ENCODE measurements at regions not wholly inside any gene's neighbourhood (a gene's known extent, or its start where the extent isn't known, plus 50 kb on each side); places are given as distances from the start of the nearest gene placed in this dataset.

DNA sequence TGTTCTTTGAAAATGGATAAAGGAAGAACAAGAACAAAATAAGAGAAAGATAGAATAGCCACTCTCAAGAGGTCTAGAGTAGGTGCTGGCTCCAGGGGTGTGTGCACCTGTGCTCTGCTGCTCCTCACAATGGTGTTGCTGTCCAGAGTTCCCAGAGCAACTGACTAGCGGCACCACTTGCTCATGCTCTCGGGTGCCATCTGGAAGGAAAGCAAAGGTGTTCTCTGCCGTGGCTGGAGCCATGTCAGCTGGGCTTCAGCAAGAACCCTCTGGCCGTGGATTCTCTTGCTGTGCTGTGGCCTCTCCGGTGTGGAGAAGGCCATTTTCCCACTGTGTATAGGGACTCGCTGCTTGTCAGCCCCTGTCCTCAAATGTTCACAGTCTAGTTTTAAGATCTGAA lies 114.6 kb upstream of the TEX51 start:
- Mint-ChIP-seq H3K36me3 (no peaks in the 10 kb centered on the region), H3K27ac (no peak overlapping the region), H3K9me3 (peaks cover 2% of the 10 kb centered on the region), H3K4me1 (peaks cover 17% of the 10 kb centered on the region), H3K4me3 (no peak overlapping the region), H3K27me3 (ENCODE audit: insufficient read depth, low read depth) (peaks cover 17% of the 10 kb centered on the region)
- Histone ChIP-seq H3K9ac (no peak overlapping the region), H3F3A (ENCODE audit: low read depth) (peaks cover 4% of the 10 kb centered on the region), H4K20me1 (ENCODE audit: low read depth) (no peaks in the 10 kb centered on the region), H3K4me3 (no peak overlapping the region), H3K79me2 (ENCODE audit: low read depth) (no peaks in the 10 kb centered on the region), H3K27ac (no peak overlapping the region), H3K4me1 (peaks cover 6% of the 10 kb centered on the region), H3K36me3 (no peaks in the 10 kb centered on the region), H3K27me3 (no peaks in the 10 kb centered on the region), H3K4me2 (no peak overlapping the region), H3K9me3 (ENCODE audit: low read depth) (no peaks in the 10 kb centered on the region), H2AFZ (replicated peaks) (no peak overlapping the region)
- TF ChIP-seq, protein P1, sequence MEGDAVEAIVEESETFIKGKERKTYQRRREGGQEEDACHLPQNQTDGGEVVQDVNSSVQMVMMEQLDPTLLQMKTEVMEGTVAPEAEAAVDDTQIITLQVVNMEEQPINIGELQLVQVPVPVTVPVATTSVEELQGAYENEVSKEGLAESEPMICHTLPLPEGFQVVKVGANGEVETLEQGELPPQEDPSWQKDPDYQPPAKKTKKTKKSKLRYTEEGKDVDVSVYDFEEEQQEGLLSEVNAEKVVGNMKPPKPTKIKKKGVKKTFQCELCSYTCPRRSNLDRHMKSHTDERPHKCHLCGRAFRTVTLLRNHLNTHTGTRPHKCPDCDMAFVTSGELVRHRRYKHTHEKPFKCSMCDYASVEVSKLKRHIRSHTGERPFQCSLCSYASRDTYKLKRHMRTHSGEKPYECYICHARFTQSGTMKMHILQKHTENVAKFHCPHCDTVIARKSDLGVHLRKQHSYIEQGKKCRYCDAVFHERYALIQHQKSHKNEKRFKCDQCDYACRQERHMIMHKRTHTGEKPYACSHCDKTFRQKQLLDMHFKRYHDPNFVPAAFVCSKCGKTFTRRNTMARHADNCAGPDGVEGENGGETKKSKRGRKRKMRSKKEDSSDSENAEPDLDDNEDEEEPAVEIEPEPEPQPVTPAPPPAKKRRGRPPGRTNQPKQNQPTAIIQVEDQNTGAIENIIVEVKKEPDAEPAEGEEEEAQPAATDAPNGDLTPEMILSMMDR (IDR thresholded peaks at IDR 0.05): no peak
- TF ChIP-seq EZH2phosphoT487 (IDR thresholded peaks at IDR 0.05) (no peak), EZH2 (IDR thresholded peaks at IDR 0.05) (no peak)
- DNase-seq (ENCODE audit: low spot score): no peak

DNA sequence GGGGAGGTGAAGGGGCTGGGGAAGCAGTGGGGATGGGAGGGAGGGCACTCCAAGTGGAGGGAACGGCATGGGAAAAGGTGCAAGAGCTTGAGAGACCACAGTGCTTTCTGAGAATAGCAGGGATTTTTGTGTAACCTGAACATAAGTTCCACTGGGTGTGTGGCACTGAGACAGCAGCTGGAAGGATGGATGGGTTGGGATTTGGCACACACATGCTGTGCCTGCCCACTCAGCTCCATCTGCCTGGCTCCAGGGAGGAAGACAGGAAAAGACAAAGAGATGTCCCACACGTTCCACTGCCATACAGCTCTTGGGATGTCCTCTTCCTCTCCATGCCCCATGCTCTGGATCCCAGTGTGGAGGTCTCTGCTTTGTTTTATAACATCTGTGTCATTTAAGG lies 114.1 kb upstream of the TEX51 start:
- Histone ChIP-seq H3K9ac (no peak overlapping the region), H3F3A (ENCODE audit: low read depth) (no peaks in the 10 kb centered on the region), H3K36me3 (no peaks in the 10 kb centered on the region), H2AFZ (replicated peaks) (no peak overlapping the region), H3K4me2 (no peak overlapping the region), H3K4me3 (no peak overlapping the region), H4K20me1 (ENCODE audit: low read depth) (no peaks in the 10 kb centered on the region), H3K27ac (no peak overlapping the region), H3K27me3 (no peaks in the 10 kb centered on the region), H3K79me2 (ENCODE audit: low read depth) (no peaks in the 10 kb centered on the region), H3K9me3 (ENCODE audit: low read depth) (no peaks in the 10 kb centered on the region), H3K4me1 (no peaks in the 10 kb centered on the region)
- no peak for TF ChIP-seq EZH2 (IDR thresholded peaks at IDR 0.05)
- TF ChIP-seq EZH2phosphoT487 (IDR thresholded peaks at IDR 0.05): no peak
- TF ChIP-seq, protein P1 (IDR thresholded peaks at IDR 0.05): no peak
- H3K4me1 Mint-ChIP-seq: peaks cover 11% of the 10 kb centered on the region
- no peak overlapping the region for H3K4me3 Mint-ChIP-seq
- H3K36me3 Mint-ChIP-seq: no peaks in the 10 kb centered on the region
- no peak overlapping the region for H3K27ac Mint-ChIP-seq
- peaks cover 17% of the 10 kb centered on the region for H3K27me3 Mint-ChIP-seq (ENCODE audit: insufficient read depth, low read depth)
- H3K9me3 Mint-ChIP-seq: peaks cover 2% of the 10 kb centered on the region
- DNase-seq (ENCODE audit: low spot score): no peak

DNA sequence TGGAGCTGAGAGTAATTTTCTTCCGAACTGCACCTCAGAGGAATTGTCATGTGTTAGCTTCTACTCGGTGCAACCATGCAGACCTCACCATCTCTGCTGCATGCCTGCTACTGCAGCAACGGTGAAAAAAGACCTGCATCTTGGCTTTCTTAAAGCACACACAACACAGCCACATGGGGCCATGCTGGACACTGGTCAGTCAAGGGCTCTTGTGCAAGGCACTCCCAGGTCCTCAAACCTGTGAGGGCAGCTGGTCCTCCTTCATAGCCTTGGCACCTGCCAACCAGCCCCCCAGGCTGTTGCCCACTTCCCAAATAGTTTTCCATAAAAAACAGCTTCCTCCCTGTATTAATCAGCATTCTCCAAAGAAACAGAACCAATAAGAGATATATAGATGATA lies 113.5 kb upstream of the TEX51 start:
- no peaks in the 10 kb centered on the region for H3K79me2 ChIP-seq (ENCODE audit: low read depth)
- no peaks in the 10 kb centered on the region for H4K20me1 ChIP-seq (ENCODE audit: low read depth)
- no peaks in the 10 kb centered on the region for H3K27me3 ChIP-seq
- no peak overlapping the region for H3K4me3 Mint-ChIP-seq
- DNase-seq (ENCODE audit: low spot score): no peak
- H3K36me3 Mint-ChIP-seq: no peaks in the 10 kb centered on the region
- H3K4me1 Mint-ChIP-seq: peaks cover 7% of the 10 kb centered on the region
- H3K27ac ChIP-seq: no peak overlapping the region
- TF ChIP-seq EZH2 (IDR thresholded peaks at IDR 0.05): no peak
- TF ChIP-seq, protein P1 (IDR thresholded peaks at IDR 0.05): no peak
- no peak for TF ChIP-seq EZH2phosphoT487 (IDR thresholded peaks at IDR 0.05)
- H3K4me3 ChIP-seq: no peak overlapping the region
- H3K27me3 Mint-ChIP-seq (ENCODE audit: insufficient read depth, low read depth): peaks cover 14% of the 10 kb centered on the region
- H3K36me3 ChIP-seq: no peaks in the 10 kb centered on the region
- H3K27ac Mint-ChIP-seq: no peak overlapping the region
- H3K4me1 ChIP-seq: no peaks in the 10 kb centered on the region
- H2AFZ ChIP-seq (replicated peaks): no peak overlapping the region
- no peaks in the 10 kb centered on the region for H3K9me3 ChIP-seq (ENCODE audit: low read depth)
- peaks cover under 1% of the 10 kb centered on the region for H3K9me3 Mint-ChIP-seq
- no peaks in the 10 kb centered on the region for H3F3A ChIP-seq (ENCODE audit: low read depth)
- H3K4me2 ChIP-seq: no peak overlapping the region
- no peak overlapping the region for H3K9ac ChIP-seq
